B cell (primary cell): ENCODE measurements at regions not wholly inside any gene's neighbourhood (a gene's known extent, or its start where the extent isn't known, plus 50 kb on each side); places are given as distances from the start of the nearest gene placed in this dataset.

Experiments used
- CTCF ChIP-seq: fragments of 200-600 bp; IDR thresholded peaks from one replicate; pipeline ENCODE4 v1.8.0; 2022; ENCODE audit warnings: antibody characterized with exemption, mild to moderate bottlenecking
- EZH2 ChIP-seq: IDR thresholded peaks from 2 replicates; pipeline ENCODE4 v1.6.1; 2012; ENCODE audit warnings: borderline replicate concordance, low read depth, mild to moderate bottlenecking, moderate library complexity, low read length; ENCODE audit not compliant: insufficient read depth, poor library complexity, severe bottlenecking

GRCh38 chr13:90830782-90831181 lies 516.7 kb upstream of the MIR17HG start:
- TF ChIP-seq CTCF (no peak), EZH2 (no peak)
